ENCODE measurements at regions not wholly inside any gene's neighbourhood (a gene's known extent, or its start where the extent isn't known, plus 50 kb on each side); places are given as distances from the start of the nearest gene placed in this dataset.
"Not testable (repeated sequence)": the region's sequence is repeated elsewhere in the genome, so short reads cannot be mapped to it uniquely, and the experiment has no call there.

DNA sequence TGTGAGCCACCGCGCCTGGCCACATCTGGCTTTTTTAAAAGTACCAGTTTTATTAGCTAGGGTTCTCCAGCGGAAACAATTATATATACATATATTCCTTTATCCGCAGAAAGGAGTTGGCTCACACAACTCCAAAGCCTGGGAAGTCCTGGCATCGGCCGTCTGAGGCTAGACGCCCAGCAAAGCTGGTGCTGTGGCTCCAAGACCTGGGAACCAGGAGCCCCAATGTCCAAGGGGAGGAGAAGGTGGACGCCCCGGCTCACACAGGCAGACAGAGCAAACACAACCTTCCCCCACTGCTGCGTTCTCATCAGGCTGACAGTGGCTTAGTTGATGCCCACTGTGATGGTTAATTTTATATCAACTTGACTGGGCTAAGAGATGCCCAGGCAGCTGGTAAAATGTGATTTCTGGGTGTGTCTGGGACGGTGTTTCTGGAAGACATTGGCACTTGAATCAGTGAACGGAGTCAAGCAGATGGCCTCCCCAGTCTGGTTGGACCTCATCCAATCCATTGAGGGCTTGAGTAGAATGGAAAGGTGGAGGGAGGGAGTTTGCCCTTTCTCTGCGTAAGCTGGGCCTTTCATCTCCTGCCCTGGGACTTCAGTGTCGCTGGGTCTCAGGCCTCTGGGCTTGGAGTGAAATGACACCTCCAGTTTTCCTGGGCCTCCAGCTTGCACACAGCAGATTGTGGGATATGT, 904.4 kb downstream of the BRD1 start:
- no peak for DNase-seq (ENCODE audit: low read depth in 3 of 3)

- no peak for DNase-seq (ENCODE audit: low read depth in 3 of 3)
Observed at GRCh38 chr22:48921411-48921903, 906.2 kb downstream of the BRD1 start.

- DNase-seq (ENCODE audit: low read depth in 3 of 3), result no peak
Observed at GRCh38 chr22:48920776-48921241, 906.9 kb downstream of the BRD1 start.

GRCh38 chr22:48919851-48920589, 907.7 kb downstream of the BRD1 start:
- no peak for DNase-seq (ENCODE audit: low read depth in 3 of 3)

DNA sequence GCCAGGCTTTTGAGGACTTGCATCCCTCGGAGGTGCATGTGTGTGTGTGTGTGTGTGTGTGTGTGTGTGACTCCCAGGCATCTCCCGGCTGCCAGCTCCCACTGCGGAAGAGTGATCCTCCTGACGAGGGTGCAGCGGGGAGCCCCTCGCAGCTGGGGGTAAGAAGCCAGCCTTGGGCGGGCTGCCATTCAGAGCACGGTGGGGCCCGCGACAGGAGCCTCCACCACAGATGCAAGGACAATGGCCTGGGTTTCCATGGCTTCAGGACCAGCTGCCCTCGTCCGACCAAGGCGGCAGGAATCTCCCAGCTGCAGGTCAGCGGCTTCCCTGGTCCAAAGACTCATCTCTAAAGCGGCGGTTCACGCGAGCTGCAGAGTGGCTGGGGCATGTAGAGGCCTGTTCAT, 908.5 kb downstream of the BRD1 start:
- DNase-seq (ENCODE audit: low read depth in 3 of 3), result no peak

GRCh38 chr22:48918585-48919186, 909.0 kb downstream of the BRD1 start:
- DNase-seq (ENCODE audit: low read depth in 3 of 3), result no peak

DNA sequence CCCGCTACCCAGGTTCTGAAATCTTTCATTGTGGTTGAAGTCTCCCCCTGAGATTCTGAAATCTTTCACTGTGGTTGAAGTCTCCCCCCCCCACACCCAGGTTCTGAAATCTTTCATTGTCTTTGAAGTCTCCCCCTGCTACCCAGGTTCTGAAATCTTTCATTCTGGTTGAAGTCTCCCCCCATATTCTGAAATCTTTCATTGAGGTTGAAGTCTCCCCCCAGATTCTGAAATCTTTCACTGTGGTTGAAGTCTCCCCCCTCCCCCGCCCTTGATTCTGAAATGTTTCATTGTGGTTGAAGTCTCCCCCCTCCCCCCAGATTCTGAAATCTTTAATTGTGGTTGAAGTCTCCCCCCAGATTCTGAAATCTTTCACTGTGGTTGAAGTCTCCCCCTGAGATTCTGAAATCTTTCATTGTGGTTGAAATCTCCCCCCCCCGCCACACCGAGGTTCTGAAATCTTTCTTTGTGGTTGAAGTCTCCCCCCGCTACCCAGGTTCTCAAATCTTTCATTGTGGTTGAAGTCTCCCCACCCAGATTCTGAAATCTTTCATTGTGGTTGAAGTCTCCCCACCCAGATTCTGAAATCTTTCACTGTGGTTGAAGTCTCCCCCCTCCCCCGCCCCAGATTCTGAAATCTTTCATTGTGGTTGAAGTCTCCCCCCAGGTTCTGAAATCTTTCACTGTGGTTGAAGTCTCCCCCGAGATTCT, 915.2 kb downstream of the BRD1 start:
- not testable (repeated sequence) for DNase-seq (ENCODE audit: low read depth in 3 of 3)

DNA sequence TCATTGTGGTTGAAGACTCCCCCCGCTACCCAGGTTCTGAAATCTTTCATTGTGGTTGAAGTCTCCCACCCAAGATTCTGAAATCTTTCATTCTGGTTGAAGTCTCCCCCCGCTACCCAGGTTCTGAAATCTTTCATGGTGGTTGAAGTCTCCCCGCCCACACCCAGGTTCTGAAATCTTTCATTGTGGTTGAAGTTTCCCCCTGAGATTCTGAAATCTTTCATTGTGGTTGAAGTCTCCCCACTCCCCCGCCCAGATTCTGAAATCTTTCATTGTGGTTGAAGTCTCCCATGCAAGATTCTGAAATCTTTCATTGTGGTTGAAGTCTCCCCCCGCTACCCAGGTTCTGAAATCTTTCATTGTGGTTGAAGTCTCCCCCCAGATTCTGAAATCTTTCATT, 916.0 kb downstream of the BRD1 start:
- DNase-seq (ENCODE audit: low read depth in 3 of 3), result not testable (repeated sequence)

DNA sequence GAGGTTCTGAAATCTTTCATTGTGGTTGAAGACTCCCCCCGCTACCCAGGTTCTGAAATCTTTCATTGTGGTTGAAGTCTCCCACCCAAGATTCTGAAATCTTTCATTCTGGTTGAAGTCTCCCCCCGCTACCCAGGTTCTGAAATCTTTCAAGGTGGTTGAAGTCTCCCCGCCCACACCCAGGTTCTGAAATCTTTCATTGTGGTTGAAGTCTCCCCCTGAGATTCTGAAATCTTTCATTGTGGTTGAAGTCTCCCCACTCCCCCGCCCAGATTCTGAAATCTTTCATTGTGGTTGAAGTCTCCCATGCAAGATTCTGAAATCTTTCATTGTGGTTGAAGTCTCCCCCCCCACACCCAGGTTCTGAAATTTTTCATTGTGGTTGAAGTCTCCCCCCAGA, 916.6 kb downstream of the BRD1 start:
- not testable (repeated sequence) for DNase-seq (ENCODE audit: low read depth in 3 of 3)

- no peak for DNase-seq (ENCODE audit: low read depth in 3 of 3)
Observed at GRCh38 chr22:48908547-48908946, 919.1 kb downstream of the BRD1 start.

DNA sequence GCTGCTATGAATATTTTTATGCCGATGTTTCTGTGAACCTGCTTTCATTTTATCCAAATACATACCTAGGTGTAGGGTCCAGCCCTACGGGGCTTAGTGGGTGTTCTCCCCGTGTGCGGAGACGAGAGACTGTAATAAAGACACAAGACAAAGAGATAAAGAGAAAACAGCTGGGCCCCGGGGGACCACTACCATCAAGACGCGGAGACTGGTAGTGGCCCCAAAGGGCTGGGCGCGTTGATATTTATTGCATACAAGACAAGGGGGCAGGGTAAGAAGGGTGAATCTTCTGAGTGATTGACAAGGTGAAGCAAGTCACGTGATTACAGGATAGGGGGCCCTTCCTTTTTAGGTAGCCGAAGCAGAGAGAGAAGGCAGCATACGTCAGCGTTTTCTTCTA, 920.1 kb downstream of the BRD1 start:
- DNase-seq (ENCODE audit: low read depth in 3 of 3), result no peak

DNA sequence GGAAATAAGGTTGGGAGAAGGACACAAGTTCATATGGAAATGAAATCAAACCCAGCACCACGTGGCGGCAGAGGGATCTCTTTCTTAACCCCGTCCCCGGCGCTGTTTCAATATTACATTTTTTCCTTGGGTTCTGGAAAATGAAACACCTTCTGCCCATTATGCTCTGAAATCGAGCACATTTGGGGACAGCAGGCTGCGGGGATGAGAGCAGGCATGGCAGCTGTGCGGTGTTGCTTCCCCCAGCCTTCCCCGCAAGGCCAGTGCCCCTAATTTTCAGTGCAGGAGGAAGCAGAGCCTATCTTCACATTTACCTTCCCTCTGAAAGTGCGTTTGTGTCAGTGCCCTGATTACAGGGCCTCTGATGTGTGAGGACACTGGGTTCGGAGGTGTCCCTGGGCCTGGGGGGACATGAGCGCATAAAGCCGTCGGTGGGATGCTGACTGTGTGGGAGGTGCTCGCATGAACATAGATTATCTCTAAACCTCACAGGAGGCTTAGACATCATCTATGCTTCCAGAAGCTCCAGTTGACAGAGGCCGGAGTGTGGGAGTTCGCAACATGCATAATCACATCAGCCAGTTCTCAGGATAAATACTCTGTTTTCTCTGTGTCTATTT, 921.3 kb downstream of the BRD1 start:
- no peak for DNase-seq (ENCODE audit: low read depth in 3 of 3)

GRCh38 chr22:48905206-48905975, 922.3 kb downstream of the BRD1 start:
- no peak for DNase-seq (ENCODE audit: low read depth in 3 of 3)

DNA sequence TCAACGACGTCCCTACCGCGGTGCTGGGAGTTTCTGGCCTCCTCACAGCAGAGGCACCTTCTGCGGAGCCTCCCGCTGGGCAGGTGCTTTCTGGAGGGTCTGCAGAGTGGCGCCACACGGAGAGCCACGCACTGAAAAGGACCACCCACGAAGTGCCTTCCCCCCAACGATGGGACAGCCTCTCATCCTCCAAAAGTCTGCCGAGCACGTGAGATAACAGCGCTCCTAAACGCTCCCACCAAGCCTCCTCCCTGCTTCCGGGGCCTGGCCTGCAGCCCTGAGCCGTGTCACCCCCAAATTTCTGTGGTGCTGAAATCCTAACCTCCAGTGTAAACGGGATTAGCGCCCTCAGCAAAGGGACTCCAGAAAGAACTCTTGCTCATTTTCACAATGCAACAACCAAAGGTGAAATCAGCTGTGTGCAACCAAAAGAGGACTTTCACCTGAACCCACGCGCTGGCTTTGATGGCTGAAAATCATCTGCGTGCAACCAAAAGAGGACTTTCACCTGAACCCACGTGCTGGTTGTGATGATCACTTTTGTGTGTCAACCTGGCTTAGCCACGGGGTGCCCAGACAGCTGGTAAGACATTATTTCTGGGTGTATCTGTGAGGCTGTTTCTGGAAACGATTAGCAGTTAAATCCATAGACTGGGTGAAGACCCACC, 924.6 kb downstream of the BRD1 start:
- DNase-seq (ENCODE audit: low read depth in 3 of 3), result no peak

GRCh38 chr22:48902001-48902869, 925.4 kb downstream of the BRD1 start:
- no peak for DNase-seq (ENCODE audit: low read depth in 3 of 3)

- no peak for DNase-seq (ENCODE audit: low read depth in 3 of 3)
Observed at GRCh38 chr22:48901324-48901723, 926.3 kb downstream of the BRD1 start.

DNA sequence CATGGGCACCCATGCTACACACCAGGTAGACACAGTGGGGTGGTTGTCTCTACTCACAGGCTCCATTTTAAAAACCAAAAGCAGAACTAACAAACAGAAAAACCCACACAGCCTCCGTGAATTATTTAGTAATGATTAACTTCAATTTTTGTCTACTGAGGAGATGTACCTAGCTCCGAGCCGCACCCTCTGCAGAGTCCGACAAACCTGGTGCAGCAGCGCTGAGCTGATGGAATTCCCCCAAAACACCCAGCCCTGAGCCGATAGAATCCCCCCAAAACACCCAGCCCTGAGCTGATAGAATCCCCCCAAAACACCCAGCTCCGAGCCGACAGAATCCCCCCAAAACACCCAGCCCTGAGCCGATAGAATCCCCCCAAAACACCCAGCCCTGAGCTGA, 927.0 kb downstream of the BRD1 start:
- no peak for DNase-seq (ENCODE audit: low read depth in 3 of 3)

DNA sequence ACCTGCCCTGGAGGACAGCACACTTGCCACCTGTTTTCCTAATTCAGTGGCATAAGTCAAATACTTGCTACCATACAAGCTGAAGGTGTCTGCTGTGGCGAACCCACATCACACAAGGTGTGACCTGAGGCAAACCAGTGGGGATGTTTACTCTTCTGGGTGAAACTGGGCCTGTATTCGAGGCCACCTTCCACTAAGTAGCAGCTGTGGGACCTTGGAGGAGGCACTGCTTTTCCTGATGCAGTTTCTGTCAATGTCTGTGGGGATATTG, 927.4 kb downstream of the BRD1 start:
- no peak for DNase-seq (ENCODE audit: low read depth in 3 of 3)

DNA sequence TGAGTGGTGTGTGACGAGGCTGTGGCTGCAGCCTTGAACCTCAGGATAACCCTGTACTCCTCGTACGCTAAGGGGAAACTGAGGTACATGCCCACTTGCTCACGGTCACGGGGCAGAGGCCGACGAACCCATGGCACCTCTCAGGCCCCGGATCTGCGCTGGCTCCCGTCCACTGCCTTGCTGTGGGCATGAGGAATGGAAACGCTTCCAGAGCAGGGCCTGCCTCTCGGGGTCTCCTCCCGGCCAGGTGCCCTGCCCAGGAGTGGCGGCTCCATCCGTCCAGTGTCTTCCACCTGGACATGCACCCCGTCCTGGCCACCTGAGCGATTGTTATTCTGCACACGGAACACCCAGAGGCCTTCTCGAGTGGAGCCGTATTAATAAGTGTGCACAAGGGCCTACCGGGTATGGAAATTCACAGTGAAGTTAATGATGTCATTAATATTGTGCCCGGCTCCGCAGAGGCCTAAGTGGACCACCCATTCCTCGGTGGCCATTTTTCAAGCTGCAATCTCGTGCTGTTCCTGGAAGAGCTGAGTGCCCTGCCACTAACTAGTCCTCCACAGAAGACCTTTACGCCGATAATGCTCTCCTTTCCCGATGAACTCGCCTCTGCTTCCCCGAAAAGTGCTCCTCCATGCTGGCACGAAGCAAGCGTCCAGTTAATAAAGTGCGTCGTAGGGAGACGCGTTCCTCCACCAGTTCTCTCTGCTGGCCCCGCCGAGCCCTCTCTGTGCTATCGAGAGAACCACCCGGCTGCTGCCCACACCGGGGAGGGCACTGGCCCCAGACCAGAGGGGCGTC, 927.9 kb downstream of the BRD1 start:
- no peak for DNase-seq (ENCODE audit: low read depth in 3 of 3)
